ENCODE measurements at regions not wholly inside any gene's neighbourhood (a gene's known extent, or its start where the extent isn't known, plus 50 kb on each side); places are given as distances from the start of the nearest gene placed in this dataset.
"Not testable (repeated sequence)": the region's sequence is repeated elsewhere in the genome, so short reads cannot be mapped to it uniquely, and the experiment has no call there.

DNA sequence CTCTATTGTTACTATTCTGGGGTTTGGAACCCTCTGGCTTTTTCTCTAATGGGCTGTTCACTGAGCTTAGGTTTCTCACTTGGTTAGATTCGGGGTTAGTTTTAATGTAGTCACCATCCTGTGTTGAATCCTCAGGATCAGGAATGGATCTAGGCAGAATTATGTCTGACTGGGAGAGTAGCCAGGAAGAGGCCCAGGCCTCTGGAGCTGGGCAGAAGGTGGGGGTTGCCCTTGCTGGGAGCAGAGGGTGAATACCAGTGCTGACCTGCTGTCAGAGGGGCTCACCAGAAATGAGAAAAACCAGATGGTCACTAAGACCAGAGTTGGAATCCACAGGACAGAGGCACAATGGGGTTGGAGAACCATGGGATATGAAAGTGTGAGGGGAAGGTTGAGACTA lies 126.6 kb upstream of the SLC4A4 start:
- DNase-seq, result no peak

GRCh38 chr4:71214578-71214977 lies 124.2 kb upstream of the SLC4A4 start:
- DNase-seq, result no peak

DNA sequence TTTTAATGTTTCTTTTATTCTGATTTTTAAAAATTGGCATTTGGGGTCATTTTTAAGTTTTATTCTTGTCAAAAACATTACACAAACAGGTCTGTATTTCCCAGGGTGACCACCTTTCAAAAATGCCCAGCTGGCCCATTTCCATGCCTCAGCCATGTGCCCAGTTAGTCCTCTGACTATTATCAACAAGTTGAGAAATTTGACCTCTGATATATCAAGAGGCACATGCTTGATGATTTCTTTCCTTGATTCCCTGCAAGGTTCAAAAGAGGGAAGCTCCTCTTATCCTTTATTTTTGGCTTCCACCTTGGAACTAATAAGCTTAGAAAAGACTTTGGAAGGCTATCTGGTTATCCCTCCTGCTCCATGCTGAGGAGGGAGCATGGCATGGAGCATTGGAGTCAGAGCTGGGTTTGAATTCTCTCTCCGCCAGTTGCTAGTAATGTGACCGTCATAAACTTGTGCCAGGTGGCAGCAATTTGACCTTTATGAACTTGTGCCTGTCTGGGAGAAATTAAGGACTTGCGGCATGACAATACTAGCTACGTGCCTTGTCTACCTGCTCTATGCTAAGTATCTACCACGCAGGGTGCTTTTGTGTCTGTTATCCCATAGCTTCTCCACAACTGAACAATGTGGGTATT lies 122.4 kb upstream of the SLC4A4 start:
- DNase-seq, result no peak

GRCh38 chr4:71217688-71218087 lies 121.1 kb upstream of the SLC4A4 start:
- DNase-seq, result no peak

- DNase-seq, result not testable (repeated sequence)
These were observed 118.0 kb upstream of the SLC4A4 start for GRCh38 chr4:71220848-71221247.

DNA sequence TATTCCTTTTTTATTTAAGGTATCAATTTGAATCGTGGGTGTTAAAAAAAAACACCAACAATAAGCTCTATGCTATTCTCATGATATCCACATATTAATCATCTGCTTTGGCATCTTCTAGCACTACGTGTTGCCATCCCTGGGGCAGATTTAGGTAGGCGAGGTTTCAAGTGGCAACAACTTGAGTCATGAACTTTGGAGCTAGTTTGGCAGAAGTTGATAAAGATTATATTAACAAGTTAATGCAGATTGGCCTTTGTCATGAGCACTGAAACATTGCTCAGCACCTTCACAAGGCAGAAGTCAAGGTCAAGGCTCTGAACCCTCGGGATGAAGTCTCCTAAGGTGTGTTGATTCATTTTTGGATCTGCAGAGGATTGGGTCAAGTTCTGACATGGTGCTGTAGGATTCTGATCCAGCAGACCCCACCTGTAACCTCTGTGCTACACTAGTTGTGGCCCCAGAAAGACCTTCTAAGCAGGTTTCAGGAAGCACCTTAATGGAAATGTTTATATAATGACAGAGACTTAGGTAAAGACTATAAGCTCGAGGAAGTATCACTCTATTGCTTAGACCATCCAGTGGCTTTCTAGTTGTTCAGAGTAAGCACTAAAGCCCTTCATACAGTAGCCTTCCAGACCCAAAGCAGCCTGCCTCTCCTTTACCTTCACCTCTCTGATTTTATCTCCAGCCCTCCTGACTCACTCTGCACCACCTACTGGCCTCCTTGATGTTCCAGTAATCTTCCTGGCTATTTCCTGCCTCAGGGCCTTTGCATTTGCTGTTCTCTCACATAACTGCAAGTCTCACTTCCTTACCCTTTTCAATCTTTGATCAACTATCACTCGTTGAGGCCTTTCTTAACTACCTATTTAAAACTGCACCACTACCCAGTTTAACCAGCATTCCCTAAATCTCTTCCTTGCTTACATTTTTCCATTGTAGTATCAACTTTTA lies 117.0 kb upstream of the SLC4A4 start:
- no peak for DNase-seq

DNA sequence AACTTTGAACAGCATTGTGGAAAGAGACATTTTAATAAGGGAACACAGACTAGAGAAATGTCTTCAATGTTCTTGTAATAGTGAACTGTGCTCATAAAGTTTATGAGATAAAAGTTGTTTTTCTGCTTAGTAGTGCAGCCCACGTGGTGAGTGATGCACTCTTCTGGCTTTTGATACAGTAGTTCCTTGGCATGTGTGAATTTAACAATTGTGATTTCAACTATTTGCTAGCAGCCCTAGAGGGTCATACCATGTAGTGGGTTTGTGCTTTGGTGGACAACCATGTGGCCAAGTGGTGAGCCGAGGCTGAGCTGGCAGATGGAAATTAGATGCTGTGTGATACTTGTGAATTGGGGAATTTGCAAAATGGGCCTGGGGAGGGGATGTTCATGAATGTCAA lies 116.2 kb upstream of the SLC4A4 start:
- DNase-seq, result no peak

DNA sequence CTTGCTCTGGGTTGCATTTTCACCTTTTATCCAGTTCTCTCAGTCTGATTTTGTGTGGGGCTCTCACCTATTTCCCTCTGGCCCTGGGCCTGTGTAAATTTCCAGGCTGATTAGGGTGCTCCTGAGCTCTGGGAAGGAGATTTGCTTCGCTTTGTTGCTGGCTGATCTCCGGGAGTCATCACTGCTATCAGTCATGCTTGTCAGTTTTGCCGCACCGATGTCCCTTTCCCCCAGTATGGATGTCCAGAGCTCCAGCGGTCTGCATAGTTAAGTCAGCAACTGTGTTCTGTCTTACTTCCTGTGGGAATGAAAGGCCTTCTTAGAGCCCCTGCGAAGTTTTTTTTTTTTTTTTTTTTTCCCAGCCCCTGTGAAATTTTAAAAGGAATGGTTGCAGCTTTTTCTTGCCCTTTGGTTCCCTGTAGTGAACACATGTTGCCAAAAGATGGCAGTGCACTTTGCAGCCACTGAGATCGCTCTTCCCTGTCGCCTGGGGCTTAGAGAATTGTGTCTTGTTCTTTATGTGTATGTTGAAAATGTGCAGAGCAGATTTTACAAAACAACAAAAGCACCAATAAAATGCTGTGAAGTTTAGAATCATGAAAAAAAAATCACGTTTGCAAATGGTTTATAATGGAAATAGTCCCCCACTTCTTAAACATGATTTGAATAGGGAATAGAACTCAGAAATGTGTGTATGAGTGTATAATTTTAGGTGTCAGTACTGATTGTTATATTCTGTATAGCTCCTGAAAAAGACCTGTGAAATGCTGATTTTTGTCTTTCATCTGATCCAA lies 109.1 kb upstream of the SLC4A4 start:
- no peak for DNase-seq

DNA sequence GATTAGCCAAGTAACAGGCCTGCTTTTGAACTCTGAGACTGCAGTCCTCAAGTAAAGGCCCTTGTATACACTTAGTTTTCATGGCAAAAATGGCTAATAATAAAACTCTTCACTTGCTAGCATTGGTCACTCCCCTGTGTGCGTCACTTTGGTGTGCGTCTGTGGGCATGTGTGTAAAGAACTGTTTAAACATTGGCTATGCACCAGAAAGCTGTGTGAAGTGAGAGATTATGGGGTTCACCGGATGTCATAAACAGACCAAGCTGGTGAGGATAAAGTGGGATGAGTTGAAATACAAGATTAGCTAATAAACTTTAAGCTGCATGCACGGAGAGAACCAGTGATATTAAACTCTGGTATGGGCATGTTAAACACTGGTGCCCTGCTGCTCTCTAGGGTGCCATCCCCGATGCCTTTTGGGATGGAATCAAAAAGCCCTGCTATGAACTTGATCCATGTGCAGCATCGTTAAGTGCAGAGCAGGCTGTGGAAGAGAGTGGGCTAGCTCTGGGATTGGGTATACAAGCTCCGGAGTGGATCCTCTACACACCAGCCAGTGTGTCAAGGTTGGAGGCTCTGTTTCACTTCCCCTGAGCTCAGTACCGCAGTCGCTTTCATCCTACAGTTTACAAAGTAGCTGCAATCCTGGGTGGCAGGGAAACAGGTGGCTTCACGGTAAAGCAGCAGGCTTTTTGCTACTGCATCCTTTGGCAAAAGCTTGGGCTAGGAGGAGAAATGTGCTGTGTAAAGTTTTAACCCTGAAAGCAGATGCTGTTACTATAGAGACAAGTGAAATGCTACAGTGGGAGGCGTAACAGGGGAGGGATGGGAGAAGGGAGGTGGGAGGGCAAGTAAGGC lies 108.3 kb upstream of the SLC4A4 start:
- no peak for DNase-seq

GRCh38 chr4:71231129-71232055 lies 107.4 kb upstream of the SLC4A4 start:
- DNase-seq, result no peak

GRCh38 chr4:71232056-71232430 lies 106.8 kb upstream of the SLC4A4 start:
- no peak for DNase-seq

- DNase-seq, result no peak
These were observed 106.0 kb upstream of the SLC4A4 start for GRCh38 chr4:71232846-71233245.

DNA sequence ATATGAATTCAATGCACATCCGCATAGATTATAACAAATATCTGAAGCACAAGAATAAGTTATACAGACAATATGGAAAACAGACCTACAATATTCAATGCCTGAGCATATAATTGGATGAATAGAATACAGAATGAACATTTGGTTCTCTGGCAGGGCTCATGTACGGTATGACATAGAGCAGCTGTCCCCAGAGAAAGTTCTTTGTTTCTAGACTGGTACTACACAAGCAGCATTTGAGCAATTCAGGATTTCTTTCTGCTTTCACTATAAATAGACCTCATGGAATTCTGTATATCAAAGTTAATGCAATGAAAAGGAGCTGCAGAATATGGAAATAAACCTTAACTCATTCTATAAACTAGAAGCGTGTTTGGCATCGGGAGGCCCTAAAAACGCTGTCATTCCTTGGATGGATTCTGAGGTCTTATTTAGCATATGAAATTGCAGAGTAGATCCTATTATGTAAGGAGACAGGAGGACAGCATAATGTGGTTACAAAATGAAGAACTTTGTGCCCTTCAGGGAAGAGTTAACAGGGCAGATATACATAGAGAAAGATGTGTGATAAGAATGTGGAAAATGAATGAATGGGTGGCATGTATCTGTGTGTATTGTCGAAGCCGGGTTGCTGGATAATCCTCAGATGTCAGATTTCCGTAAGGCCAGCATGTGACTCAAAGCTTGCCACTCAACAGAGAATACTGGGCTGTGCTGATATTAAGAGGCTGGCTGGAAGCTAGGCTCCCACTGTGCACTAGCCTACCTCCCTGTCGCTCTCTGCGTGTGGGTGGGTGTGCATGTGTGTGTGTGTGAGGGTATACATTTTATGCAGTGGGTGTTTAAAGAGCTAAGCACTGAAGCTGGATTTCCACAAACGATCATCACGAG lies 103.3 kb upstream of the SLC4A4 start:
- no peak for DNase-seq

- no peak for DNase-seq
These were observed 102.6 kb upstream of the SLC4A4 start for GRCh38 chr4:71236226-71236625.

GRCh38 chr4:71237641-71238040 lies 101.2 kb upstream of the SLC4A4 start:
- DNase-seq, result no peak

DNA sequence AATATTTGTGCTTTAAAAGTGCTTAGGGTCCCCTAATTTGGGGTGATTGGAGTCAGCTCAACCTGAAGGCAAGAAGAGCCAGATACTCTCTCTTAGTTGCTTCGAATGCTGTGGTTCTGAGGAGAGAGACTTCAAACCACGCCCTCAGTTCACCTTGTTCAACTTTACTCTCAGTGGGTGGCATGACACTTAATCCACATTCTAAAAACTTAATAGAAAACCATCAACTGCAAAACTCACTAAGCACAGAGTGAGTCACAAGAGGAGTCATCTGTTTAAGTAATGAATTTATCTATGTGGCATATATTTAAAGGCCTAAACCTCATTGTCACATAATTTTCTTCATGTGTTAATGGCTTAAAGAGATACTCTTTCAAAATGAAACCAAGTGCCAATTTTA lies 99.5 kb upstream of the SLC4A4 start:
- no peak for DNase-seq

- DNase-seq, result no peak
These were observed 98.7 kb upstream of the SLC4A4 start for GRCh38 chr4:71240094-71240493.

- DNase-seq, result no peak
These were observed 97.1 kb upstream of the SLC4A4 start for GRCh38 chr4:71241501-71242288.

DNA sequence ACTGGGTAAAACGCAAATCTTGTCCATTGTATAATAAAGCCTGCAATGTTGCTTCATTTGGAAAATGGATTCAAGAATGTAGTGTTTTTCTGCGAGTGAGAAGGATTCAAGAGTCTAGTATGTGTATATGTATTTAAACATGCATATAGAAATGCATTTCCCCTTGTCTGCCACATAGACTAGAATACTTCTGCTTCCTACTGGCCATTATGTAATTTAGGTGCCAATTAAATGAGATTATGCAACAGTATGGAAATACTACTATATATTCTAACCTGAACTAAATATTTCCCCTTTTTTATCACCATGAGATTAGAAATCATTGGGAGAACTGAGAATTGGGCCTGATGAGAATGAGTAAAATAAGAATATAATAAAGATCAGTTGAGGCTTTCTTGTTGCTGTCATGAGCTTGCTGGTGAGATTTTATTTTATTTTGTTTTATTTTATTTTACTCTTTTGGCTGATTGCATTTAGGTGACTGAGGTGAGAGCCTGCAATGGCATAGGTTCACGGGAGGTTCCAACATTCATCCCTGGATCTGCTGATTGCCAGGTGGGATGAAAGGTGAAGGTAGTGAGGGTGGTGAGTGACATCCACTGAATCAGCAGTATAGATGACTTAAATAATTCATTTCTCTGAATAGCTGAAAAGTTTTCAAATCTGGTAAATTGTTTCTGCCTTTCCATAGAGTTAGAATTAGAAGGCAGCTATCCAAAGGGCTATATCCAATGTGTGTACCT lies 95.6 kb upstream of the SLC4A4 start:
- DNase-seq, result no peak

All from NCI-H1417 treated with DMSO at 0.1 percent for 48 hours (cell line).